ENCODE measurements at regions not wholly inside any gene's neighbourhood (a gene's known extent, or its start where the extent isn't known, plus 50 kb on each side); places are given as distances from the start of the nearest gene placed in this dataset.

DNA sequence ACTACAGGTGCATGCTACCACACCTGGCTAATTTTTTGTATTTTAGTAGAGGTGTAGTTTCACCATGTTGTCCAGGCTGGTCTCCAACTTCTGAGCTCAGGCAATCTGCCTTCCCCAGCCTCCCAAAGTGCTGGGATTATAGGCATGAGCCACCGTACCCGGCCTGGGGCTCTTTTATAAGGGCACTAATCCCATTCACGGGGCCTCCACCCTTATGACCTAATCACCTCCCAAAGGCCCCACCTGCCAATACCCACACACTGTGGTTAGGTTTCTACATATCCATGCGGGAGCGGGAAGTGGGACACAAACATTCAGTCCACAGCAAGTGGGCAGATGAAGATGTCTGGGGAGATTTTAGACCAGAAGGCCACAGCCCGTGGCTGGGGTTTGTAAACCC lies 164.7 kb upstream of the SH3BP4 start:
- DNase-seq, result no peak
- intact Hi-C loops (cut with DNase I), result no loop called here

DNA sequence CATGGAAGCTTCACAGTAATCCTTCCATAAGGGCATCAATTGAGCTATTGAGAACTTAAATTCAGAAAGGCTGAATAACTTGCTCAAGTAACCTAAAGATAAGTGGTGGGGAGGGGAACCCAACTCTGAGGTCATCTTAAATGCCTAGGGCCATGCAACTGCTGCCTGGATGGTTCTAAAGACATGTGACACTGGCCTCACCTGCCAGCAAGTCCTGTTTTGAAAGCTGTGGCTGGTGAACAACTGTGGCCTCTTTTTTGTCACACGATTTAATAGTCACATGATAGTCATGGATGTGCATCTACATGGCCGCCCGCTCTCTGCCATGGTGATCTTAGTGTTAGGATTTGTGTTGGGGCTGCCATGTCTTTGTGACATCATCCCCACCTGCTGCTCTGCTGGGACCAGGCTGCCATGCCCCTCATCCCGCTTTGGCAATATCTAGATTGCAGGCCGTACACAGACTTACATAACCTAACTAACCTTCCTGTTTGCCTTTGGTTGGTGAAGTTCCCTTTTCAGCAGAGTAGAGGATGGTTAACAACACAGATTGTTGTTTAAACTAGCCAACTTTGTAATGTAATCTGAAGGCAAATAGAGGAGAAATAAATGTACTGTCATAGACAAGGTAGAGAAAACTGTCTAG lies 177.9 kb upstream of the SH3BP4 start:
- DNase-seq, result no peak
- intact Hi-C loops (cut with DNase I), result no loop called here

DNA sequence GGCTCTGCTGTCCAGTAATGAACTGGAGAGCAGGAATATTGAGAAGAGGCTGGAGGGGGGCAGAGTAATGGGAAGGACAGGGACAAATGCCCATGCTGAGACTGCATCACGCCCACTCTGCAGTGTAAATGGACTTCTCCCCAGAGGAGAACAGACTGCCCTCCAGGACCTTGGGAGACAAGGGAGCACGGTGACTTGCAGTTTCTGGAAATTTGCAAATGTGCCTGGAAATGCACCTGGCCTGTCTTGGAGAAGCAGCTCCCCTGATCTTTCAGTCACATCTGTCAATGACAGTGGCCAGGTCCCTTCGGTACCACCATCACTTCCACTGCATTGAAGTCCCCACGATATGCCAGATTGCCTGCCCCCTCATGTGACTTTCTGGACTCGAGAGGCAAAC lies 178.7 kb upstream of the SH3BP4 start:
- intact Hi-C loops (cut with DNase I), result no loop called here

DNA sequence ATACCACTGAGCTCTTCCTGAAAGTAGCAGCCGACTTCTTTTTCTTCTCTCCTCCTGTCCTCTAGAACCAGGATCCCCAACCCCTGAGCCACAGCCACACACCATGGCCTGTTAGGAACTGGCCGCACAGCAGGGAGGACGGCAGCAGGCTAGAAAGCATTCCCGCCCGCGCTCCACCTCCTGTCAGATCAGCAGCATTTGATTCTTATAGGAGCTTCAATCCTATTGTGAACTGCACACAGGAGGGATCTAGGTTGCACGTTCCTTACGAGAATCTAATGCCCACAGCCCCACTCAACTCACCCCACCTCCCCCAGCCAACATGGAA lies 179.1 kb upstream of the SH3BP4 start:
- DNase-seq, result no peak
- intact Hi-C loops (cut with DNase I), result no loop called here

More for the DNA sequence above, 178.7 kb upstream of the SH3BP4 start:
- no peak for DNase-seq

DNA sequence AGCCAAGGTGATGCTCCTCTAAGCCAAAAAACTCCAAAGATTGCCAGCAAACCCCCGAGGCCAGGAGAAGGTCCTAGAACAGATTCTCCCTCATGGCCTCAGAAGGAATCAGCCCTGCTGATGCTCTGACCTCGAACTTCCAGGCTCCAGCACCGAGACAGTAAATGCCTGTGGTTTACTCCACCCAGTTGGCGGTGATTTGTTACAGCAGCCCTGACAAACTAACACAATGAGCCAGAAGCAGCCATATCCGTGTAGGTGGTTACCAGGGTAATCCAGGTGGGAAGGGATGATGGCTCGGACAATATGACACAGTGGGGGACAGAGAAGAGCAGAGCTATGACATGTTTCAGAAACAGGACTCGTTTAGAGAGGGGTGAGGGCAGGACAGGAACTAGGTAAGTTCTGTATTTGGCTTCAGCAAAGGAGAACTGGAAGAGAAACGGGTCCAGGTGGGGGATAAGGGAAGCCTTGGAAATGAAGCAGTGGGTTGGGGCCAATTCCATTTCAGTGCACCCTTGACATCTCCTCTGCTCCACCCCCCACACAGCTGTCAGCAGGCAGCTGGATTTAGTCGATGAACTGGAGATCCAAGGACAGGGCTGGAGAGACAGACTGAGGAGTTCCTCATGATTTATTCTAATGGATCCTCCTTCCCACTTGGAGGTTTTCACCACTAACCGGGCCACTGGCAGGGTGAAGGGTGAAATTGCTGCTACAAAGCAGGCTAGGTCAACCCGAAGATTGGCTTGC lies 179.7 kb upstream of the SH3BP4 start:
- intact Hi-C loops (cut with DNase I), result no loop called here

DNA sequence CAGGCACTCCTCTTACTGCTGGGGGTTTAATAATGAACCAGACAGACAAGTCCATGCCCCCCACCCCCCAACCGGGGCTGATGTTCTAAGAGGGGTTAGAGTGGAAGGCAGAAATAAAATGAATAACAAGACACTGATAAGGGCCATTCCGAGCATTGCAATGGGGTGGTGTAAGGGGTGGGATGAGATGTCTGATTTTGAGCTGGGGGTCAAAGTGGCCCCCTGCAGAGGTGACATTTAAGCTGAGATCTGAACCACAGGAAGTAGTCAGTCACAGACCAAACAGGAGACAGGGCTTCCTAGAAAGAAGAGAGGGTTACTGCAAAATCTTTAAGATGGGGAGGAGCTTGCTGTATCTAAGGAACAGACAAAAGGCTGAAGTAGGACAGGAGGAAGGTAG lies 180.6 kb upstream of the SH3BP4 start:
- DNase-seq, result no peak
- intact Hi-C loops (cut with DNase I), result no loop called here

More for the DNA sequence above, 179.7 kb upstream of the SH3BP4 start:
- no peak for DNase-seq

DNA sequence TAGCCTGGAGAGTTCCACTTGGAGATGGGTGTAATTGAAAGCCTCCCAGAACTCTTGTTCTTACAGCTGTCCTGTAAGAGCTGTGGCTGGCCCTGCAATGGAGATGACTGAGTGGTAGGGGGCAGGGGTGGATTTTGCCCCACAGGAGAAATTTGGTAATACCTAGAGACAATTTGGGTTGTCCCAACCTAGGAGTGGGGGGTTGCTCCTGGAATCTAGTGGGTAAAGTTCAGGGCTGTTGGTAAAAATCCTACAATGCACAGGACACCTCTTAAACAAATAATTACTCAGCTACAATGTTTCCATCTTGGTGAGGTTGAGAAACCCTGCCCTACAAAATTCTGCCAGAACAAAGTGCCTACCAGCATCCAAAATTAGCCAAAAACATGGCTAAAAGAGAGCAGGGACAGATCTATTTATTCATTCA lies 181.1 kb upstream of the SH3BP4 start:
- no peak for DNase-seq
- intact Hi-C loops (cut with DNase I), result no loop called here

DNA sequence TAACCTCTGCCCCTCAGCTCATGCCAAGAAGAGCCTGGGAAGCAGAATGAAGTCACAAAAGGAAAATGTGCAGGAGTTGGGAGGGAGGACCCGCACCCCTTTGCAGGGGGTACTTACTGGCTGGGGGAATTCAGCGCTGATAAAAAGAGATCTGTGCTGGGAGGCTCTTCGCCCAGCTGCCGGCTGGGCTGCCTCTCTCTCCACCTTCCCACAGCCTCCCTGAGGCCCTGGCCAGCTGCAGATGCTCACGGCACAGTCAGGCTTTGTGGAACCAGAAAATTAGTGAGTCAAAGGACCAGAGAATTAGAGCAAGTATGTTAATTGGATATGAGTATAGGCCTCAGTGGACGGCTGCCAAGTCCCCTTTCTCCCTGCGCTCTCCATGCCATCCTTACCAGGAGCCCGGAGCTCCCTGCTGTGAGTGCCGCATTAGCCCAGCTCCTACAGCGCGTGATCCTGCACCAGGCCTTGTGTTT lies 181.7 kb upstream of the SH3BP4 start:
- intact Hi-C loops (cut with DNase I), result no loop called here
- peak in 30 of 42 donors; percentile 6 to 58 (median 26) for DNase-seq

DNA sequence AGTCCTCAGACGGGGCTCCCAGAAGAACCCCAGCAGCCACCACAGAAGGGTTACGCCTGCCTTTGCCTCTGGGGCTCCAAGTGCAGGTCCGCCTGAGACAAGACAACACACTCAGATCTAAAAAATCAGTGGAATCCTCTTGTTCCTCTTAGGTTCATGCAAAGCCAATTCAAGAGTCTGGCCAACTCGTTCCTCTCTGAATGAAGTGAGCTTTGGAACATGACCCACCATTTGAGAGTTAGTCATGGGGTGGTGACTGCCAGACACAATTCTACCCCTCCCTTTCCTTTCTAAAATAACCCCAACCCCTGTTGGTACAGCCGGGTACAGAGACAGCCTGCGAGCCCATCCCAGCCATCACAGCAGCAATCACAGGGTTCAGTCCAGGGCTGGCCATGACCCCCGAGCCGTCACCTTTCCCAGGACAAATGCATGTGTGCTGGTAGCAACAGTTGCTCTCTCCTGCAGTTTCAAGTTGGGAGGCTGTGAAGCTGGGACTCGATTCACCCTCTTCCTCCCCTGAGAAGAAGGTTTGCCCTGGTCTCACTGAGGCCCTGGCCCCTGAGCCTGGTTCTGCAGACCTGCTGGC lies 183.1 kb upstream of the SH3BP4 start:
- intact Hi-C loops (cut with DNase I), result no loop called here
- no peak for DNase-seq

DNA sequence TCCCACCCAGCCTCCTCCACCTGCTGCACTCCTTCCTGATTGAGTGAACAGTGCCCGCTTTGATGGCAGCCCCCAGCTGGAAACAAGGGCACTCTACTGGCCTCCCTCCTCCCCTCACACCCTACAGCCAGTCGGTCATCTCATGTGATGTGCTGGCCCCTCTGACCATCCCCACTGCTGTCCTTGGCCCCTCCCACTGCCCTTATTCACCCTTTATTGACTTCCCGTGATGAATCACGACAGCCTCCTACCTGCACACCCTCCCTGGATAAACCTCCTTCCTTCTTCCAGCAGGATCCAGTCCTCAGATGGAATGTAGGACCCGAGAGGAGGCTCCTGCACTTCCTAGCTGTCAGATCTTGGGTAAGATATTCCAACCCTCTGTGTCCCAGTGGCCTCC lies 186.5 kb upstream of the SH3BP4 start:
- intact Hi-C loops (cut with DNase I), result no loop called here
- DNase-seq, result no peak

DNA sequence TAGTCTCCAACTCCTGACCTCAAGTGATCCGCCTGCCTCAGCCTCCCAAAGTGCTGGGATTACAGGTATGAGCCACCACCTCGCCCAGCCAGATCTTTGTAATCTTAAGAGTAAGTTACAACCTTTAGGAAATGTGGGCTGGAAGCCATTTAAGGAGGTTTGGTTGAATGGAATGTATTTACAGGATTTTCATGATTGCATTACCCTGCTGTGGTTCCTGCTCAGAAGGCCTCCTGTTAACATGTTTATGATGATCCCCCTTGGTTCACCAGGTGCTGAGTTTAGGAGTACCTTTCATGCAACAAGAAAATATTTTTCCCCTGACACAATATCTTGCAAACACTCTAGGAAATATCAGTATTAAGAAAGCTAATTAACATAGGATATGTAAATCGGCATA lies 187.4 kb upstream of the SH3BP4 start:
- intact Hi-C loops (cut with DNase I), result no loop called here

DNA sequence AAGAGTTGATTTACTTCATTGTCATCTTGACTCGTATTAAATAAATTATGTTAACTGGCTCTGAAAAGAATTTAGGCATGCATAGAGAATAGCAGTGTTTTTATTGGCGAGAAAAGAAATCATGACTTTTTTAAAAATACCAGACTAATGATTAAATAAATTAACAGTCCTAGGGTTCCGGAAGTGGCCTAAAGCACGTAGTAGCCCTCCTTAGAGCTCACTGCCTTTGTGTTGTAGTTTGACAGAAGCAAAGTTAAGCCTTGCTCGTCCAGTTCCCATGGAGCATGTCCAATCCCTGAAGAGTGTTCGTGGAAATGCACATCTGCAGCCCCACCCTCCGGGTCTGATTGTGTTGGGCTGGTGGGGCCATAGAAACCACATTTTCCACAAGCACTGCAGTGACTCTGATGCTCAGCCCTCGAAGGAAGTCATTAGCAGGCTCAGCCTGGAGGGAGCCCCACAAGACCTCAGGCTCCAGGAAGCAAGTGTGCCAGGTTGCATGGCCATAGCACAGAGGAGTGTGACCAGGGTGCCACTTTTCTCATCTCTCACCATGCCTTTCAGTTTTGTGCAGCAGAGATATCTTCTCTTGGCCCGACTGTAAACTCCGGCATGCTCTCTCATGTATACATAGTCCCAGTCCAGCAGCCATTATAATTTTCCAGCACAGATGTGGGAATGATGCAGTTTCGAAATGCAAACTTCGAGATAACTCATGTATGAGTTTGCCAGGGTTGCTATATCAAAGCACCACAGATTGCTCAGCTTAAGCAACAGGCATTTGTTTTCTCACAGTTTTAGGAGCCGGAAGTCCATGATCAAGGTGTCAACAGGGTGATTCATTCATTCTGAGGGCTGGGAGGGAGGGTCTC lies 188.6 kb upstream of the SH3BP4 start:
- no peak for DNase-seq
- intact Hi-C loops (cut with DNase I), result no loop called here

More for the DNA sequence above, 187.4 kb upstream of the SH3BP4 start:
- no peak for DNase-seq

DNA sequence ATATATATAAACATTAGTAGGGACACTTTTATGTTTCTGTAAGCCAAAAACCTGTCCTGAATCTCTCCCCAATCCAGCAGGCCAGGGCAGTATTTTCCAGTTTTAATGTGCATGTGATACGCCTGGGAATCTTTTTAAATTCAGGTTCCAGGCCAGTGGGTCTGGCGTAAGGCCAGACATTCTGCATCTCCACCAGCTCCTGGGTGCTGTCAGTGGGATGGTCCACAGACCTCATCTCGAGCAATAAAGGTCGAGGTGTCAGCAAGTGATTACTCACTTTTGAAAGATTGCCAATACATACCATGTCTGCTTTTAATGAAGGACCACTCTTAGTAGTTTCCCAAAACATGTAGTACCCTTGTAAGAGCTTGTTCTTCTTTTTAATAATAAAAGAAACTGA lies 189.9 kb upstream of the SH3BP4 start:
- DNase-seq, result no peak
- intact Hi-C loops (cut with DNase I), result no loop called here

DNA sequence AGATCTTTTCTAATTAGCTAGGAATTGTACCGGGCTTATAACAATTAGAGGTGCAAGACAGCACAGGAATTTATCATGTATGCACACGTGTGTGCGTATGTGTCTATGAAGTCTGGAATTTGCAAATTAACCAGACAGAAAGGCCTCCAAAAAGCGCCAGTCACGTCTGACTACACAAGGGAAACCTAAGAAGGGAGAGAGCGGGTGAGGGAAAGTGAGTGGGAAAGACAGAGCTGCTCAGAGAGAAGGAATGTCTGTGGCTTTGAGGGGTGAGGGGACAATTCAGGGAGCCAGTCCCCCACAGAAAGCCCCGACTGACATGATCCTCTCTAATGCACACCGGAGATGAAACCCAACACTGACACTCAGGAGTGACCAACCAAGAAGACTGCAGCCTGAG lies 197.7 kb upstream of the SH3BP4 start:
- DNase-seq, result no peak
- intact Hi-C loops (cut with DNase I), result no loop called here

DNA sequence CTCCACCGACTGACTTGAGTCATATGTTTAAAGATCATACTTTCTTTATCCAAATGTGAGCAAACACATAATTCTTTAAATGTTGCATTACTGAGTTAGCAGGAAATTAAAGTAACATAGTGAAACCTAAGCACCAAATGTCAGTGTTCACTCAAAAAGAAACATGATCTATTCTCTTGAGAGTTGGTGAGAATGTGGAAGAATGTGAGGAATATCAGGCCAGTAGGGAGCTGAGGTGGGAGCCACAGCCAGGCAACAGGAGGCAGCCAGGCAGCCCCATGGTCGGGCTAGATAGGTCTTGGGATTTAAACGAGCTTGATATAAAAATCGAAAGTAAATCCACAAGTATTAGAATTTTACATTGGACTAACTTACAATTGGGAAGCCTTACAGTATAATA lies 198.1 kb upstream of the SH3BP4 start:
- DNase-seq, result no peak
- intact Hi-C loops (cut with DNase I), result no loop called here

DNA sequence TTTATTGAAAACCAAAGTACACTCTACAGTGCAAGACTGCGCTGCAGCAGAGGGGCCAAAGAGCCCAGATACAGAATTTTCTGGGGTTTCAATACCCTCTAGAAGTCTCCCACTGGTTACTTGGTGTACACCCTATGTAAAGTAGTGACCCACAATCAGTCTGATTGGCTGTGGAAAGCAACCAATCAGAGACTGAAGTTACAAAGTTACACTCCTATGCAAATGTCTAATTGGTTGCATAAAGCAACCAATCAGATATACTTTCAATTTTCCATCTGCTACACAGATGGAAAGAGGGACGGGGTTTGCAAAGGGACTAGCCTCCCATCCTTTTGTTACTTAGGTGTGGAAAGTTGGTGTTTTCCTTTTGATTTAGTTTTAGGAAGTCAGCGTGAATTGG lies 198.9 kb upstream of the SH3BP4 start:
- intact Hi-C loops (cut with DNase I), result no loop called here
- no peak for DNase-seq

DNA sequence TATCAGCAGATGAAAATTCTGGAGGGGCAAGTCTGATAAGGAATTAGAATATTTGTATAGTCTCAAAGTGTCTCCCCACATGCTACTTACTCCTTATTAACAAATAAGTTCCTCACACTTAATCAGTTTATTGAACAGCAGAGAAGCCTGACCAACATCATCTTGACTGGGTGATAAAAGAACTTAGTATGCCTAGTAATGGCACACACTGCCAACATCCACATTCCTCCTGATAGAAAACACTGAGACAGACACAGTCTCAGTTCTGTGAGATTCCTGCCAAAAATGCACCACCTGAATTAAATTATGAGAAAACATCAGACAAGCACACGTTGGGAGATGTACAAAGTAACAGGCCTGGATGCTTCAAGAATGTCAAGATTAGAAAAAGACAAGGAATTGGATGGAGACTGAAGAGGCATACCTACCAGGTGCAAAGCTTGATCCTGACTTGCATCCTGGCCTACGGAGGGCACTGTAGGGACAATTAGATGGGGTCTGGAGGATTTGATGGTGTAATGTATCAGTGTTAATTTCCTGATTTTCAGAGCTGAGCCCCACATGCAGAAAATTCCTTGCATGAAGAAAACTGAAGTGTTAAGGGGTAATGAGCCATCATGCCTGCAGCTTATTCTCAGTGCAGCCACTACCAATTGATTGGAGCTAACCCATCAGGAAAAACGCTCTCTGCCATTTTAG lies 200.4 kb upstream of the SH3BP4 start:
- DNase-seq, result no peak
- intact Hi-C loops (cut with DNase I), result no loop called here

DNA sequence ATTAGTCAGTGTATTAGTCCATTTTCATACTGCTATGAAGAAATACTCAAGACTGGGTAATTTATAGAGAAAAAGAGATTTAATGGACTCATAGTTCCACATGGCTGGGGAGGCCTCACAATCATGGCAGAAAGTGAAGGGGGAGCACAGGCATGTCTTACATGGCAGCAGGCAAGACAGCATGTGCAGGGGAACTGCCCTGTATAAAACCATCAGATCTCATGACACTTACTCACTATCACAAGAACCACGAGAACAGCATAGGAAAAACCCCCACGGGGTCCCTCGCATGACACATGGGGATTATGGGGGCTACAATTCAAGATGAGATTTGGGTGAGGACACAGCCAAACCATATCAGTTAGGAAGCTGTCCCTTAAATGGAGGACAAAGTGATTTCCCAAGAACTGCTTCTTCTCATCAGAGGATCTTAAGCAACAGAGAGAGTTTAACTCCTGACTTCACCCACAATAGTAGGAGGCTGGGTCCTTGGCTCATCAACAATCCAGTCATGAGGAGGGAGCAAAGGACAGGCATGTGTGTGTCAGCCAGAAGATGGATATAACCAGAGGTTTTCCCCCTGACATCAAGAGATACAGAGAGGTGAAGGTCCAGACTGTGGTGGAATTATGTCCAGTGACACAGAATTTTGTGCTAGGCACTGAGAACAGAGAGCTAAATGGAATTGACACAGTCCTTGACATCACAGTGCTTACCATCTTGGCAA lies 203.8 kb upstream of the SH3BP4 start:
- intact Hi-C loops (cut with DNase I), result no loop called here
- no peak for DNase-seq

Data from head of caudate nucleus (tissue), 42 donors.